HEK293 (cell line): ENCODE measurements at regions not wholly inside any gene's neighbourhood (a gene's known extent, or its start where the extent isn't known, plus 50 kb on each side); places are given as distances from the start of the nearest gene placed in this dataset.
"Not testable (repeated sequence)": the region's sequence is repeated elsewhere in the genome, so short reads cannot be mapped to it uniquely, and the experiment has no call there.

Experiments
- CTCF ChIA-PET: fragments of 350-600 bp; formaldehyde crosslinking; extraction: SDS; loops from one replicate; lab custom pipeline; 2021; ENCODE audit warnings: antibody characterized with exemption; lab: Yijun Ruan, JAX
- POLR2A ChIA-PET: fragments of 300-600 bp; formaldehyde crosslinking; extraction: SDS; loops from one replicate; lab custom pipeline; 2020; ENCODE audit warnings: antibody characterized with exemption, inconsistent platforms; lab: Yijun Ruan, JAX
- H3K27ac ChIP-seq: fragments of 200-500 bp; sonication (Bioruptor generic); 2 replicates; pipeline ENCODE4 v1.5.1; 2014; ENCODE audit warnings: low read depth, low read length, control low read depth, inconsistent platforms; ENCODE audit errors: extremely low read depth
- H3K36me3 ChIP-seq, 2 experiments: fragments of 200-500 bp in 1 of 2; sonication (Bioruptor generic) in 1 of 2; 1 replicate in 1 of 2; 2 replicates in 1 of 2; pipeline ENCODE4 v1.5.1; 2014 to 2017; ENCODE audit warnings: inconsistent platforms in 2 of 2, low read length in 2 of 2; ENCODE audit not compliant: control insufficient read depth in 2 of 2, insufficient read depth in 1 of 2
- H3K4me1 ChIP-seq: fragments of 200-500 bp; sonication (Bioruptor generic); 2 replicates; pipeline ENCODE4 v1.5.1; 2014; ENCODE audit warnings: mild to moderate bottlenecking, low read length, inconsistent platforms; ENCODE audit not compliant: control insufficient read depth, insufficient read depth
- H3K4me3 ChIP-seq: 2 replicates; pipeline ENCODE4 v1.5.1; 2011; ENCODE audit warnings: low read depth, mild to moderate bottlenecking, control low read depth, low read length, moderate library complexity
- H3K9me3 ChIP-seq: fragments of 200-500 bp; sonication (Bioruptor generic); 2 replicates; pipeline ENCODE4 v1.5.1; 2014; ENCODE audit warnings: low read depth, low read length, inconsistent platforms; ENCODE audit not compliant: control insufficient read depth, insufficient read depth
- BCL11A ChIP-seq: fragments of 450-650 bp; formaldehyde crosslinking; IDR thresholded peaks from 2 replicates; pipeline ENCODE4 v1.5.1; 2016; ENCODE audit warnings: low read depth, missing biosample characterization, missing genetic modification characterization
- HIC1 ChIP-seq: fragments of 450-650 bp; formaldehyde crosslinking; IDR thresholded peaks from 2 replicates; pipeline ENCODE4 v1.5.1; 2016; ENCODE audit warnings: missing biosample characterization, missing genetic modification characterization
- IKZF3 ChIP-seq: fragments of 450-650 bp; IDR thresholded peaks from 2 replicates; pipeline ENCODE4 v1.5.0; 2018; ENCODE audit warnings: missing biosample characterization, mild to moderate bottlenecking, missing genetic modification characterization, moderate library complexity
- KLF17 ChIP-seq: fragments of 450-650 bp; formaldehyde crosslinking; IDR thresholded peaks from 2 replicates; pipeline ENCODE4 v1.5.1; 2016; ENCODE audit warnings: missing biosample characterization, missing genetic modification characterization
- SETDB1 ChIP-seq: IDR thresholded peaks from one replicate; pipeline ENCODE4 v1.6.1; 2017; ENCODE audit warnings: mild to moderate bottlenecking, low read length, moderate library complexity, mixed read lengths; ENCODE audit not compliant: insufficient read length
- ZNF10 ChIP-seq: fragments of 450-650 bp; formaldehyde crosslinking; IDR thresholded peaks from 2 replicates; pipeline ENCODE4 v1.5.1; 2017; ENCODE audit warnings: missing biosample characterization, missing genetic modification characterization
- ZNF133 ChIP-seq: fragments of 450-650 bp; formaldehyde crosslinking; IDR thresholded peaks from 2 replicates; pipeline ENCODE4 v1.5.1; 2016; ENCODE audit warnings: missing biosample characterization, missing genetic modification characterization
- ZNF146 ChIP-seq: fragments of 450-650 bp; formaldehyde crosslinking; IDR thresholded peaks from 2 replicates; pipeline ENCODE4 v1.5.1; 2016; ENCODE audit warnings: missing biosample characterization, missing genetic modification characterization
- ZNF18 ChIP-seq: fragments of 450-650 bp; formaldehyde crosslinking; IDR thresholded peaks from 2 replicates; pipeline ENCODE4 v1.5.1; 2016; ENCODE audit warnings: missing biosample characterization, missing genetic modification characterization
- ZNF223 ChIP-seq: fragments of 450-650 bp; formaldehyde crosslinking; IDR thresholded peaks from 2 replicates; pipeline ENCODE4 v1.5.1; 2016; ENCODE audit warnings: missing biosample characterization, missing genetic modification characterization
- ZNF274 ChIP-seq, 2 experiments: fragments of 200-500 bp in 1 of 2; fragments of 450-650 bp in 1 of 2; sonication (Bioruptor generic) in 1 of 2; formaldehyde crosslinking in 1 of 2; IDR thresholded peaks; 2 replicates each; pipeline versions ENCODE4 v1.5.1 to v1.6.1; 2014 to 2016; ENCODE audit warnings: borderline replicate concordance in 1 of 2, inconsistent platforms in 1 of 2, low read length in 1 of 2, missing biosample characterization in 1 of 2, missing genetic modification characterization in 1 of 2
- ZNF366 ChIP-seq: fragments of 450-650 bp; formaldehyde crosslinking; conservative IDR thresholded peaks from 2 replicates; pipeline ENCODE4 v1.5.1; 2016; ENCODE audit warnings: missing biosample characterization, missing genetic modification characterization
- ZNF426 ChIP-seq: fragments of 450-650 bp; formaldehyde crosslinking; IDR thresholded peaks from 2 replicates; pipeline ENCODE4 v1.5.1; 2017; ENCODE audit warnings: missing biosample characterization, missing genetic modification characterization, mild to moderate bottlenecking, inconsistent platforms, moderate library complexity
- ZNF600 ChIP-seq: fragments of 450-650 bp; formaldehyde crosslinking; IDR thresholded peaks from 2 replicates; pipeline ENCODE4 v1.5.1; 2016; ENCODE audit warnings: missing biosample characterization, missing genetic modification characterization
- ZNF645 ChIP-seq: fragments of 450-650 bp; formaldehyde crosslinking; IDR thresholded peaks from 2 replicates; pipeline ENCODE4; 2016; ENCODE audit warnings: missing biosample characterization, missing genetic modification characterization
- ZNF654 ChIP-seq: fragments of 450-650 bp; formaldehyde crosslinking; IDR thresholded peaks from 2 replicates; pipeline ENCODE4 v1.5.1; 2016; ENCODE audit warnings: low read depth, missing biosample characterization, missing genetic modification characterization
- ZNF776 ChIP-seq: fragments of 450-650 bp; formaldehyde crosslinking; IDR thresholded peaks from 2 replicates; pipeline ENCODE4 v1.5.0; 2017; ENCODE audit warnings: missing biosample characterization, missing genetic modification characterization, borderline replicate concordance

- POLR2A ChIA-PET, H3K9me3 ChIP-seq, H3K27ac ChIP-seq, H3K4me3 ChIP-seq, H3K4me1 ChIP-seq, H3K36me3 ChIP-seq: not testable (repeated sequence)
- CTCF ChIA-PET: interaction anchor here (0.7 kb wide), 1 partner anchor 178 kb away, joined by 3 read pairs; no protein-coding TSS in a partner anchor
- TF ChIP-seq IKZF3 (tag by site-specific recombination) (peak; percentile 39; the same call in 1 of the 2 replicates), SETDB1 (peak; percentile 44)
These were observed 202.4 kb upstream of the MCHR2 start for GRCh38 chr6:100196214-100196982.

- H3K4me1 ChIP-seq, POLR2A ChIA-PET: not testable (repeated sequence)
These were observed 201.2 kb upstream of the MCHR2 start for GRCh38 chr6:100195244-100195643.

GRCh38 chr6:100194535-100194934 is 200.5 kb upstream of the MCHR2 start:
- TF ChIP-seq ZNF645 (tag by site-specific recombination) (no peak), ZNF426 (no peak), BCL11A (tag by site-specific recombination) (no peak), HIC1 (tag by site-specific recombination) (no peak), ZNF223 (tag by site-specific recombination) (no peak), ZNF274 (IDR thresholded peaks at IDR 0.05; ENCODE audit: low read length) (no peak), ZNF274 (tag by site-specific recombination; IDR thresholded peaks at IDR 0.05; ENCODE audit: borderline replicate concordance) (no peak), ZNF654 (tag by site-specific recombination) (no peak)
- Histone ChIP-seq H3K36me3 (no peaks in the 10 kb centered on the region), H3K9me3 (no peaks in the 10 kb centered on the region), H3K4me1 (no peaks in the 10 kb centered on the region), H3K4me3 (no peak overlapping the region), H3K27ac (no peak overlapping the region)
- POLR2A ChIA-PET: interaction anchor here (0.6 kb wide), 1 partner anchor 852 kb away, joined by 3 read pairs; no protein-coding TSS in a partner anchor
- CTCF ChIA-PET: interaction anchor here (0.5 to 1.3 kb wide), 2 partner anchors 78 to 445 kb away, joined by 3 to 6 read pairs; no protein-coding TSS in a partner anchor

More at GRCh38 chr6:100195244-100195643, 201.2 kb upstream of the MCHR2 start:
- H3K9me3 ChIP-seq, CTCF ChIA-PET, H3K27ac ChIP-seq, H3K4me3 ChIP-seq, H3K36me3 ChIP-seq: not testable (repeated sequence)
- TF ChIP-seq ZNF18: peak; percentile 45; the same call in 1 of the 2 replicates
- TF ChIP-seq ZNF146 (tag by site-specific recombination): peak; percentile 91

- CTCF ChIA-PET: no interaction called here
- H3K9me3 ChIP-seq: no peaks in the 10 kb centered on the region
- no peak for TF ChIP-seq ZNF10 (tag by site-specific recombination)
- no peak for TF ChIP-seq ZNF654 (tag by site-specific recombination)
- TF ChIP-seq ZNF366 (tag by site-specific recombination): no peak
- TF ChIP-seq ZNF600 (tag by site-specific recombination): no peak
- no peak for TF ChIP-seq KLF17 (tag by site-specific recombination)
- no peak for TF ChIP-seq ZNF133
- no peak for TF ChIP-seq ZNF776 (tag by site-specific recombination)
These were observed 194.7 kb upstream of the MCHR2 start for GRCh38 chr6:100188754-100189153.

More at GRCh38 chr6:100188754-100189153, 194.7 kb upstream of the MCHR2 start:
- no peaks in the 10 kb centered on the region for H3K36me3 ChIP-seq
- POLR2A ChIA-PET: no interaction called here
- H3K4me3 ChIP-seq: no peak overlapping the region
- H3K4me1 ChIP-seq: no peaks in the 10 kb centered on the region
- no peak overlapping the region for H3K27ac ChIP-seq
